ENCODE measurements at regions not wholly inside any gene's neighbourhood (a gene's known extent, or its start where the extent isn't known, plus 50 kb on each side); places are given as distances from the start of the nearest gene placed in this dataset.

DNA sequence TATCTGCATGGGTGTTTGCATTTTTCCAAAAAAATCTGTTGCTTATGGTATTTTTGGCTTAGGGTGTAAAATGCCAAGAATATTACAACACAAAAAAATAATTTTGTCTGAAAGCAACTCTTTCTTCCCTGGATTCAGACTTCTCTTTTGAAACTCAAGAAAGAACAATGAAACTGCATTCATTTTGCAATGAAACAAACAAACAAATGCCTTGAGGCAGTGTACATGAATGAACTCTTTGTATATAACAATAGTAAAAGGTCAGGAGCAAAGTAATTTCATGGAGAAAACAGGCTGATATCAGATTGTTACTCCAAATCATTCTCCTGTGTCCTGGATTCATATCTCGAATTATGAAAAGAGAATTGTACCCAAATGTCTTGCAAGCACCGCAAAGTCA lies 301.6 kb upstream of the CDH20 start:
- Histone ChIP-seq H2BK120ac (replicated peaks; ENCODE audit: low read depth, low read length) (no peak overlapping the region), H4K8ac (ENCODE audit: extremely low read depth, insufficient read depth, low read length) (no peak overlapping the region), H3K23me2 (ENCODE audit: low read depth, low read length) (no peaks in the 10 kb centered on the region; the same call in 1 of the 2 replicates), H4K5ac (ENCODE audit: insufficient read length, low read depth, low read length) (no peak overlapping the region), H2BK5ac (ENCODE audit: low read depth, low read length) (no peak overlapping the region), H3K4me3 (ENCODE audit: extremely low read depth in 1 of 4, insufficient read depth in 2 of 4, low read depth in 3 of 4, low read length in 4 of 4) (no peak overlapping the region), H3K36me3 (ENCODE audit: control insufficient read depth in 2 of 4, insufficient read depth in 4 of 4, low read length in 3 of 4) (no peaks in the 10 kb centered on the region), H3K9me3 (ENCODE audit: insufficient read depth in 2 of 2, low read depth in 1 of 2, low read length in 1 of 2) (no peaks in the 10 kb centered on the region), H2BK20ac (ENCODE audit: low read length) (no peak overlapping the region), H3K23ac (ENCODE audit: insufficient read length) (no peak overlapping the region), H2BK12ac (ENCODE audit: low read depth, low read length) (no peak overlapping the region), H3K4ac (replicated peaks; ENCODE audit: insufficient read length, low read depth, low read length) (no peak overlapping the region), H3K4me1 (replicated peaks in 1 of 4; ENCODE audit: control insufficient read depth in 3 of 4, insufficient read depth in 4 of 4, low read length in 3 of 4) (no peaks in the 10 kb centered on the region), H2BK15ac (ENCODE audit: low read length) (no peak overlapping the region), H3K79me1 (ENCODE audit: low read depth, low read length) (no peaks in the 10 kb centered on the region), H3K14ac (ENCODE audit: insufficient read length) (no peak overlapping the region), H3K27ac (ENCODE audit: low read depth, low read length) (no peak overlapping the region), H3K79me2 (ENCODE audit: control insufficient read depth in 1 of 2, insufficient read depth in 2 of 2, low read length in 2 of 2) (no peaks in the 10 kb centered on the region), H4K91ac (replicated peaks; ENCODE audit: insufficient read length, low read length) (no peak overlapping the region), H4K20me1 (replicated peaks in 1 of 2; ENCODE audit: control insufficient read depth in 1 of 2, insufficient read depth in 2 of 2, low read length in 2 of 2) (no peaks in the 10 kb centered on the region), H3K27me3 (replicated peaks in 1 of 4; ENCODE audit: control insufficient read depth in 3 of 4, extremely low read depth in 1 of 4, insufficient read depth in 3 of 4, low read length in 3 of 4) (no peaks in the 10 kb centered on the region), H2AK5ac (ENCODE audit: low read depth, low read length) (no peak overlapping the region), H2AFZ (ENCODE audit: low read length) (no peak overlapping the region), H3K56ac (replicated peaks; ENCODE audit: insufficient read length, low read depth, low read length) (no peak overlapping the region), H3K9ac (replicated peaks in 1 of 4; ENCODE audit: extremely low read depth in 1 of 4, low read depth in 3 of 4, low read length in 3 of 4) (no peak overlapping the region), H3K18ac (ENCODE audit: extremely low read depth, low read length) (no peak overlapping the region), H3K4me2 (ENCODE audit: insufficient read depth in 1 of 2, low read depth in 2 of 2, low read length in 2 of 2) (no peak overlapping the region)
- TF ChIP-seq, protein P1, sequence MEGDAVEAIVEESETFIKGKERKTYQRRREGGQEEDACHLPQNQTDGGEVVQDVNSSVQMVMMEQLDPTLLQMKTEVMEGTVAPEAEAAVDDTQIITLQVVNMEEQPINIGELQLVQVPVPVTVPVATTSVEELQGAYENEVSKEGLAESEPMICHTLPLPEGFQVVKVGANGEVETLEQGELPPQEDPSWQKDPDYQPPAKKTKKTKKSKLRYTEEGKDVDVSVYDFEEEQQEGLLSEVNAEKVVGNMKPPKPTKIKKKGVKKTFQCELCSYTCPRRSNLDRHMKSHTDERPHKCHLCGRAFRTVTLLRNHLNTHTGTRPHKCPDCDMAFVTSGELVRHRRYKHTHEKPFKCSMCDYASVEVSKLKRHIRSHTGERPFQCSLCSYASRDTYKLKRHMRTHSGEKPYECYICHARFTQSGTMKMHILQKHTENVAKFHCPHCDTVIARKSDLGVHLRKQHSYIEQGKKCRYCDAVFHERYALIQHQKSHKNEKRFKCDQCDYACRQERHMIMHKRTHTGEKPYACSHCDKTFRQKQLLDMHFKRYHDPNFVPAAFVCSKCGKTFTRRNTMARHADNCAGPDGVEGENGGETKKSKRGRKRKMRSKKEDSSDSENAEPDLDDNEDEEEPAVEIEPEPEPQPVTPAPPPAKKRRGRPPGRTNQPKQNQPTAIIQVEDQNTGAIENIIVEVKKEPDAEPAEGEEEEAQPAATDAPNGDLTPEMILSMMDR (IDR thresholded peaks at IDR 0.05; ENCODE audit: control extremely low read depth in 1 of 3, insufficient read depth in 1 of 3, low read depth in 1 of 3, low read length in 3 of 3): no peak
- TF ChIP-seq RXRA (IDR thresholded peaks at IDR 0.05; ENCODE audit: insufficient read depth, low read depth, low read length) (no peak), SIX5 (IDR thresholded peaks at IDR 0.05; ENCODE audit: low read depth, low read length) (no peak), TAF1 (IDR thresholded peaks at IDR 0.05; ENCODE audit: low read depth, low read length) (no peak), BCL11A (IDR thresholded peaks at IDR 0.05; ENCODE audit: low read depth in 2 of 2, low read length in 2 of 2) (no peak), HDAC6 (IDR thresholded peaks at IDR 0.05; ENCODE audit: low read depth, low read length) (no peak), KDM1A (IDR thresholded peaks at IDR 0.05; ENCODE audit: borderline replicate concordance, low read length) (no peak), CHD1 (IDR thresholded peaks at IDR 0.05; ENCODE audit: low read depth, low read length) (no peak)
- POLR2A ChIA-PET (ENCODE audit: partially characterized antibody): no interaction called here
- CTCF ChIA-PET (ENCODE audit: partially characterized antibody): interaction anchor here (1.2 kb wide), 1 partner anchor 14 kb away, joined by 3 read pairs; no protein-coding TSS in a partner anchor
- WGBS, 2 experiments (ENCODE audit: extremely low coverage in 1 of 2, insufficient coverage in 1 of 2, insufficient read length in 1 of 2, insufficient replicate concordance in 2 of 2, low coverage in 1 of 2, low lambda C conversion rate in 2 of 2, missing lambda C conversion rate in 1 of 2): 89% methylated on average over 2 of the region's 2 CpGs; no CpG with 5 or more reads in 1 of the 2 experiments
- DNase-seq (ENCODE audit: low read depth in 1 of 2, low spot score in 2 of 2) (no peak), FAIRE-seq (no peak)

Data from H1 (cell line).